Gastroesophageal sphincter (tissue), 3 donors: ENCODE measurements at regions not wholly inside any gene's neighbourhood (a gene's known extent, or its start where the extent isn't known, plus 50 kb on each side); places are given as distances from the start of the nearest gene placed in this dataset.

Experiments used
- POLR2A ChIP-seq, 2 donors: fragments of 450-650 bp; IDR thresholded peaks; one replicate each; pipeline ENCODE4 v1.6.1; 2017; ENCODE audit warnings: antibody characterized with exemption in 2 of 2, mild to moderate bottlenecking in 2 of 2, moderate library complexity in 1 of 2
- TF ChIP-seq, protein P1 (sequence below), 4 experiments: fragments of 200-600 bp in 2 of 4; fragments of 450-650 bp in 2 of 4; sonication (generic) in 1 of 4; IDR thresholded peaks; one replicate each; pipeline ENCODE4 v1.5.1; 2017 to 2019; ENCODE audit warnings: antibody characterized with exemption in 4 of 4, mild to moderate bottlenecking in 2 of 4, moderate library complexity in 2 of 4

DNA sequence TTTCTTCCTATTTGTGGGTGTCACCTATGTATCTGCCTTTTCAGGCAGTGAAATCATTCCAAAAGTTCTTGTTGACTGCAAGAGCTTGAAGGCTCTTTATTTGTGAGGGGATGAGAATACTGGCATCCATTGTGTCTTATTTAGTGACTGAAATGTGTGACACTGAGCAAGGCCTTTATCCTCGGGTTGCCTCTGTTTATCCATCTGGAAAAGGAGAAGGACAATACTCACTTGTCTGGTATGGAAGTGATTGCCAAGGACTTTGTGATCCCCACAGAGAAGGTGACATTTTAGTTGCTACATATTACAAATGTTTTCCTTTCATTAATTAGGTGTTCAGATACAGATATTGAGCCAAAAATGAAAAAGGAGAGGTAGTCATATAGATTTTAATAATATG lies 80.2 kb downstream of the ARRDC3 start:
- TF ChIP-seq, protein P1, sequence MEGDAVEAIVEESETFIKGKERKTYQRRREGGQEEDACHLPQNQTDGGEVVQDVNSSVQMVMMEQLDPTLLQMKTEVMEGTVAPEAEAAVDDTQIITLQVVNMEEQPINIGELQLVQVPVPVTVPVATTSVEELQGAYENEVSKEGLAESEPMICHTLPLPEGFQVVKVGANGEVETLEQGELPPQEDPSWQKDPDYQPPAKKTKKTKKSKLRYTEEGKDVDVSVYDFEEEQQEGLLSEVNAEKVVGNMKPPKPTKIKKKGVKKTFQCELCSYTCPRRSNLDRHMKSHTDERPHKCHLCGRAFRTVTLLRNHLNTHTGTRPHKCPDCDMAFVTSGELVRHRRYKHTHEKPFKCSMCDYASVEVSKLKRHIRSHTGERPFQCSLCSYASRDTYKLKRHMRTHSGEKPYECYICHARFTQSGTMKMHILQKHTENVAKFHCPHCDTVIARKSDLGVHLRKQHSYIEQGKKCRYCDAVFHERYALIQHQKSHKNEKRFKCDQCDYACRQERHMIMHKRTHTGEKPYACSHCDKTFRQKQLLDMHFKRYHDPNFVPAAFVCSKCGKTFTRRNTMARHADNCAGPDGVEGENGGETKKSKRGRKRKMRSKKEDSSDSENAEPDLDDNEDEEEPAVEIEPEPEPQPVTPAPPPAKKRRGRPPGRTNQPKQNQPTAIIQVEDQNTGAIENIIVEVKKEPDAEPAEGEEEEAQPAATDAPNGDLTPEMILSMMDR (IDR thresholded peaks at IDR 0.05), result no peak
- TF ChIP-seq POLR2A (IDR thresholded peaks at IDR 0.05), result no peak
